ENCODE measurements at regions not wholly inside any gene's neighbourhood (a gene's known extent, or its start where the extent isn't known, plus 50 kb on each side); places are given as distances from the start of the nearest gene placed in this dataset.

DNA sequence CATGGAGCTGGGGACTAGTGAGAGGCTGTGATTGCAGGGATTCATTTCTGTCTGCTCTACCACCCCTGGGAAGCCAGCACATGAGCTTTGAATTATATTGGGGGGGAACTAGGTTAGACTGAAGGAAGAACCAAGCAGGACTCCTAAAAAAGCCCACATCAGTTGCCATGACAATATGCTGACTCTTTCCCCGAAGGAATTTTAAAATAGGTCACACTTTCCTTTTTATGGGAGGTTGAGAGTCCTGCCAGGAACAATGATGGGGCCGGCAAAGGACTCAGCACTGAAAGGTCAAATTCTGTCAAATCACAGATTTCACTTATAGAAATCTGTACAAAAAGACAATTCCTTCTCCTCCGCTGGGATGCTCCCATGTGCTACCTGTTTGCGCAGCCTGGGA is 130.8 kb downstream of the ZNF621 start:
- TF ChIP-seq, protein P1, sequence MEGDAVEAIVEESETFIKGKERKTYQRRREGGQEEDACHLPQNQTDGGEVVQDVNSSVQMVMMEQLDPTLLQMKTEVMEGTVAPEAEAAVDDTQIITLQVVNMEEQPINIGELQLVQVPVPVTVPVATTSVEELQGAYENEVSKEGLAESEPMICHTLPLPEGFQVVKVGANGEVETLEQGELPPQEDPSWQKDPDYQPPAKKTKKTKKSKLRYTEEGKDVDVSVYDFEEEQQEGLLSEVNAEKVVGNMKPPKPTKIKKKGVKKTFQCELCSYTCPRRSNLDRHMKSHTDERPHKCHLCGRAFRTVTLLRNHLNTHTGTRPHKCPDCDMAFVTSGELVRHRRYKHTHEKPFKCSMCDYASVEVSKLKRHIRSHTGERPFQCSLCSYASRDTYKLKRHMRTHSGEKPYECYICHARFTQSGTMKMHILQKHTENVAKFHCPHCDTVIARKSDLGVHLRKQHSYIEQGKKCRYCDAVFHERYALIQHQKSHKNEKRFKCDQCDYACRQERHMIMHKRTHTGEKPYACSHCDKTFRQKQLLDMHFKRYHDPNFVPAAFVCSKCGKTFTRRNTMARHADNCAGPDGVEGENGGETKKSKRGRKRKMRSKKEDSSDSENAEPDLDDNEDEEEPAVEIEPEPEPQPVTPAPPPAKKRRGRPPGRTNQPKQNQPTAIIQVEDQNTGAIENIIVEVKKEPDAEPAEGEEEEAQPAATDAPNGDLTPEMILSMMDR (IDR thresholded peaks at IDR 0.05) = no peak
- no peak for TF ChIP-seq POLR2AphosphoS5 (IDR thresholded peaks at IDR 0.05; ENCODE audit: insufficient read depth in 1 of 2, low read depth in 1 of 2)
